PC-9 (cell line): ENCODE measurements at regions not wholly inside any gene's neighbourhood (a gene's known extent, or its start where the extent isn't known, plus 50 kb on each side); places are given as distances from the start of the nearest gene placed in this dataset.

Source experiments
- BruUV-seq: library from RNA; stranded (reverse); fragments of 400-500 nt; replicated peaks from 2 replicates; lab custom pipeline; 2021; lab: Mats Ljungman, UMichigan
- CTCF ChIA-PET: fragments of 300-600 bp; sonication (Branson Sonifier 250); formaldehyde crosslinking; loops from one replicate; lab custom pipeline; 2022; ENCODE audit warnings: antibody characterized with exemption; lab: Charles Lee
- POLR2A ChIA-PET: fragments of 300-600 bp; sonication (Branson Sonifier 250); formaldehyde crosslinking; loops from one replicate; lab custom pipeline; 2022; ENCODE audit warnings: antibody characterized with exemption; ENCODE audit not compliant: unreplicated experiment; lab: Charles Lee
- DNase-seq, 2 experiments: peaks; one replicate each; pipeline versions ENCODE4 v3.0.0 to v3.0.0-alpha.2; 2015 to 2022; ENCODE audit warnings: mixed read lengths in 1 of 2
- H2AFZ ChIP-seq: fragments of 200-600 bp; sonication (generic); 2 replicates; pipeline ENCODE4 v1.8.1; 2017; ENCODE audit warnings: antibody characterized with exemption
- H3F3A ChIP-seq: fragments of 200-600 bp; sonication (generic); 2 replicates; pipeline ENCODE4 v1.8.1; 2017; ENCODE audit warnings: antibody characterized with exemption, mild to moderate bottlenecking, low read depth; ENCODE audit not compliant: insufficient read depth
- H3K27ac ChIP-seq: fragments of 200-600 bp; sonication (generic); 2 replicates; pipeline ENCODE4 v1.6.1; 2016; ENCODE audit warnings: mixed run types
- H3K27me3 ChIP-seq: fragments of 200-600 bp; sonication (generic); 2 replicates; pipeline ENCODE4 v1.6.1; 2016; ENCODE audit warnings: low read depth, mixed run types; ENCODE audit not compliant: insufficient read depth
- H3K36me3 ChIP-seq: fragments of 200-600 bp; sonication (generic); 2 replicates; pipeline ENCODE4 v1.6.1; 2016; ENCODE audit warnings: low read depth, mixed run types
- H3K4me1 ChIP-seq: fragments of 200-600 bp; sonication (generic); replicated peaks from 2 replicates; pipeline ENCODE4 v1.6.1; 2016; ENCODE audit warnings: mixed run types; ENCODE audit not compliant: insufficient read depth
- H3K4me2 ChIP-seq: fragments of 200-600 bp; sonication (generic); 2 replicates; pipeline ENCODE4 v1.6.1; 2017; ENCODE audit warnings: mixed run types
- H3K4me3 ChIP-seq: fragments of 200-600 bp; sonication (generic); 2 replicates; pipeline ENCODE4 v1.6.1; 2016; ENCODE audit warnings: mixed run types
- H3K79me2 ChIP-seq: fragments of 200-600 bp; sonication (generic); 2 replicates; pipeline ENCODE4 v1.6.1; 2017; ENCODE audit warnings: low read depth, mixed run types
- H3K9me2 ChIP-seq: fragments of 200-600 bp; sonication (generic); 2 replicates; pipeline ENCODE4 v1.8.1; 2017; ENCODE audit warnings: mild to moderate bottlenecking; ENCODE audit not compliant: insufficient read depth
- H3K9me3 ChIP-seq: fragments of 200-600 bp; sonication (generic); 2 replicates; pipeline ENCODE4 v1.8.1; 2016; ENCODE audit warnings: low read depth; ENCODE audit not compliant: insufficient read depth
- H4K20me1 ChIP-seq: fragments of 200-600 bp; sonication (generic); 2 replicates; pipeline ENCODE4 v1.8.1; 2017; ENCODE audit not compliant: insufficient read depth
- CTCF ChIP-seq: fragments of 200-600 bp; sonication (generic); conservative IDR thresholded peaks from 2 replicates; pipeline ENCODE4 v1.6.1; 2017; ENCODE audit warnings: mixed run types, antibody characterized with exemption, mild to moderate bottlenecking, moderate library complexity
- EZH2 ChIP-seq: fragments of 200-600 bp; sonication (generic); IDR thresholded peaks from 2 replicates; pipeline ENCODE4 v1.8.0; 2017; ENCODE audit warnings: antibody characterized with exemption, low read depth
- intact Hi-C: fragments of 100-400 bp; cut with micrococcal nuclease; formaldehyde crosslinking; loops from one replicate; pipeline ENCODE4 v1.10.0; 2022; ENCODE audit not compliant: unreplicated experiment

- no peak for DNase-seq
- Histone ChIP-seq H3K4me3 (no peak overlapping the region), H3K27me3 (no peaks in the 10 kb centered on the region), H3K9me2 (no peaks in the 10 kb centered on the region), H3K27ac (no peak overlapping the region), H3K4me2 (no peak overlapping the region), H3K36me3 (no peaks in the 10 kb centered on the region), H3K4me1 (no peaks in the 10 kb centered on the region), H3K9me3 (no peaks in the 10 kb centered on the region), H3F3A (no peaks in the 10 kb centered on the region), H2AFZ (no peak overlapping the region), H3K79me2 (no peaks in the 10 kb centered on the region), H4K20me1 (no peaks in the 10 kb centered on the region)
- no TSS peak for BruUV-seq
- TF ChIP-seq EZH2 = no peak
- TF ChIP-seq CTCF = no peak
- ChIA-PET POLR2A (no interaction called here), CTCF (no interaction called here)
- intact Hi-C loops = no loop called here
Measured at GRCh38 chr6:69617163-69617562, 179.6 kb downstream of the LMBRD1 start.

- Histone ChIP-seq H3K4me3 (no peak overlapping the region), H3F3A (no peaks in the 10 kb centered on the region), H4K20me1 (no peaks in the 10 kb centered on the region), H3K27ac (no peak overlapping the region), H3K79me2 (no peaks in the 10 kb centered on the region), H2AFZ (no peak overlapping the region), H3K9me3 (no peaks in the 10 kb centered on the region), H3K27me3 (no peaks in the 10 kb centered on the region), H3K36me3 (no peaks in the 10 kb centered on the region), H3K9me2 (no peaks in the 10 kb centered on the region), H3K4me2 (no peak overlapping the region), H3K4me1 (no peaks in the 10 kb centered on the region)
- intact Hi-C loops = no loop called here
- no peak for TF ChIP-seq CTCF
- TF ChIP-seq EZH2 = no peak
- ChIA-PET CTCF (no interaction called here), POLR2A (no interaction called here)
- BruUV-seq = no TSS peak
- no peak for DNase-seq
Measured at GRCh38 chr6:69609836-69610472, 186.9 kb downstream of the LMBRD1 start.

GRCh38 chr6:69601132-69601531 lies 195.7 kb downstream of the LMBRD1 start:
- no peak overlapping the region for H2AFZ ChIP-seq
- ChIA-PET POLR2A (no interaction called here), CTCF (no interaction called here)
- no peaks in the 10 kb centered on the region for H3F3A ChIP-seq
- no TSS peak for BruUV-seq
- intact Hi-C loops = no loop called here
- H3K4me1 ChIP-seq = no peaks in the 10 kb centered on the region
- H3K27me3 ChIP-seq = peaks cover 5% of the 10 kb centered on the region; the same call in 1 of the 2 replicates
- H4K20me1 ChIP-seq = no peaks in the 10 kb centered on the region
- no peak for TF ChIP-seq CTCF
- no peak for TF ChIP-seq EZH2
- H3K9me3 ChIP-seq = no peaks in the 10 kb centered on the region
- H3K79me2 ChIP-seq = no peaks in the 10 kb centered on the region
- H3K9me2 ChIP-seq = no peaks in the 10 kb centered on the region
- no peak overlapping the region for H3K4me2 ChIP-seq
- H3K36me3 ChIP-seq = no peaks in the 10 kb centered on the region
- no peak for DNase-seq
- H3K27ac ChIP-seq = no peak overlapping the region
- no peak overlapping the region for H3K4me3 ChIP-seq
